NCI-H2107 (cell line): ENCODE measurements at regions not wholly inside any gene's neighbourhood (a gene's known extent, or its start where the extent isn't known, plus 50 kb on each side); places are given as distances from the start of the nearest gene placed in this dataset.

Source experiments
- DNase-seq: peaks from one replicate; lab custom pipeline; 2025; lab: John Stamatoyannopoulos, UW

DNA sequence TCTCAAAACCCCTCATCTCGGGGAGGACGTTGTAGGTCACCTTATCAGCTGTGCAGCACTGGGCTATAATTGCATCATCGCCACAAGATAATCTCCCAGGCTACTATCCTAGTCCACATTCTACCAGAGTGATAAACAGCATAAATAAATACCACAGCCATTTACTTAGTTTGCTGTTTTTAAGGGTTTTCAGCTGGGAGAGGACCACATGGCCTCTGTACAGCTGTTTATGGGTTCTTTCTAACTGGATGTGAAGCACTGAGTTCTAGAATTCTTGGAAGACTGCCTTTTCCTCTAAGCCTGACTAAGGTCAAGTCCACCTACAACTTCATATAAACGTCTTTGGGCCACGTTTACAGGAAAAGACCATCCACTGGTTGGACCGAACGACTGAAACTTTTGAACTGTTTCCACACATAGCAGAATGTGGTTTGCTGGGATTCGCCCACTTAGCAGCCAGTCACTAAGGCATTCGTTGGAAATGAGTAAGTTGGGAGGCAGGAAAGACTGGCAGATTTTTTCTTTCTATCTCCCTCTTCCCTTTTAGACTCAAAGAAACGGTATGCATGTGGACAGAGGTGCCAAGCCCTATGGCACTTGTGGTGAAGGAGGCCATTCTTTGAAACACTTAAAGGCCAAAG is 752.5 kb upstream of the SGCG start:
- DNase-seq, result no peak

DNA sequence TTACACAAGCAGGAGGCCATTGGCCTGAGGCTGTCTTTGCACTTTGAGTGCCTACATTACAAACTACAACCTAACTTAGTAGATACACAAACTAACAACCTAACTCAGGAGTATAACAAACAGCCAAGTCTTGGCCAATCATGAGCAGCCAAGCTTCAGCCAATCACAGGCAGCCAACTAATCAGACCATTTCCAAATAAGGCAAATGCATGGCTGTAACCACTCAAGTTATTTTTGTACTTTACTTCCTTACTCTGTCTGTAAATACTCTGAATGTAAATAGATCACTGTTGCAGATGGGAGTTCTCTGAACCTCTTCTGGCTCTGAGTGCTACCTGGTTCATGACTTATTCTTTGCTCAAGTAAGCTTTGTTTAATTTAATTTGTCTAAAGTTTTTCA is 748.1 kb upstream of the SGCG start:
- DNase-seq, result no peak

DNA sequence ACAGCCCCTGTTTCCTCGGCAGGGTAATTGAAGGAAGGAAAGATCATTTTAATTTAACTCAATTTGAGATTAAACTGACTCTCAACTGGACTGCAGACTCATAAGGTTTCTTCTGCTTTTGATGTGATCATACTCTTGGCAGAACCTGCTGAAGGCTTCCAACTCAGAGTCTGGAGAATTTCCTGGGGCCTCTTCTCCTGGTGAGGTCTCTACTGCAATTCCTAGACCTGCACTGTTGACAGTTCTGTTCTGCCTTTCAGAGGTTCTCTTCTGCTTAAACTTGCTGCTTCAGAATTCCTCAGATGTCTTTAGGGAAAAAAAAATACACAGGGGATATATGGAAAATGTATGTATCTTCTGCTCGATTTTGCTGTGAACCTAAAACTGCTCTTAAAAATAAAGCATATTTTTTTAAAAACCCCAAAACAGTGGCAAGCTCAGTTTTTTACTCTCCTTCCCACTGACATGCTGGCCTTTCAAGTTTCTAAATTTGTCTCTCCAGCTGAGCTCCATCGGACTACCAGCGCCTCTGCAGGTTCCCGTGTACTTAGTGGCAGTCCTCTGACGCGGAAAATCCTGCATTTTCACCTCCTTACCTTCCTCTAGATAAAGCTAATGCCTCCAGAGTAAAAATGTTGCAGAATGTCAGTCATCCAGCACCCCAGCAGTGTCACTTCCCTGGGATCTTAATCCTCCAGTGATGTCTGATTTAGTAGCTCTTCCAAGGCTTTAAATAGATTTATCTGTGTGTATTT is 733.5 kb upstream of the SGCG start:
- DNase-seq, result no peak

DNA sequence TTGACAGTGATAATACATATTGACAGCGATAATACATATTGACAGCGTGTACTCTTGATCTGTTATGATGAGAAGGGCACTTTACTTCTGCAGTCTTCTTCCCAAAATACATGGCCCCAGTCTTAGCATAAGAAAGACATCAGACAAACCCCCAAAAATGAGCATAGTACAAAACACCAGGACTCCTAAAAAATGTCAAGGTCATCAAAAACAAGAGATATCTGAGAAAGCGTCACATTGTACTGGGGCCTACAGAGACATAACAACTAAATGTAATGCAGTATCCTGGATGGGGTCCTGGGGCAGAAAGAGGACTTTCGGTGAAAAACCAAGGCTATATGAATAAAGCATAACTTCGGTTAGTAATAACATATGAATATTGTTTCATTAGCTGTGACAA is 731.5 kb upstream of the SGCG start:
- no peak for DNase-seq

DNA sequence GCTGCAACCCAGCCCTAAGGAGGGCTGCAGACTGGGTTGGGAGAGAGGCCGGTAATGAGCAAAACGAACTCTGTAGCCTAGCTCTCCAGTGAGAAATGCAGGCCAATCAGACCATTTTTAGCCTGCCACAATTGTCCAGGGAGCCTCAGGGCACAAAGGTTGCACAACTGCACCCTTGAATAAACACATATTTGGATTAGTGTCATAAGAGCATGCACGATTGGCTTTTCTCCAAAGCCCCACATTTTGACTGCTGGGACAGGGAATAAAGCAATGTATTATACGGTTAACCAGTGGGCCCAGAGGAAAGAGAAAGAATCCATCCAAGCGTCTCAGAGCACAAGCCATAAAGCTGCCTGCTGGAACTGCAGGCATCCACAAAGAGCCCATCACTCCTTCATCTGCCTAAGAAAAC is 729.4 kb upstream of the SGCG start:
- DNase-seq, result no peak

DNA sequence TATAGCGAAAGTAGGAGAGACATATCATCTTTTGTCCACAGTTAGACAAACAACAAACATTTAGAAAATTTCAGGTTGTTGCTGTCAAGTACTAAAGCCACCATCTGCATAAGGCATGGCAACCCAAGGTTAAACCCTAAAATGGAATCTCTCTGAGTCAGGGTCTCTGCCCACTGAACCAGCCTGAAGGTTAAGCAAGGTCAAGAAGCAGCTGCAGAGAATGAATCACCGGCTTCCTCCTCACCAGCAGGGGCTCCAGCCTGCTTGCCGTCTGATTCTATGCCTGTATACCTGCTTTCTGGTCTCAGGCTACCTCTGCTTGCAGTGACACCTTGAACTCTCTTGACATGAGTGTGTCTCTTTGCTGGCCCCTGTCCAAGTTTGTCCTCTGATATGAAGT is 726.2 kb upstream of the SGCG start:
- no peak for DNase-seq

DNA sequence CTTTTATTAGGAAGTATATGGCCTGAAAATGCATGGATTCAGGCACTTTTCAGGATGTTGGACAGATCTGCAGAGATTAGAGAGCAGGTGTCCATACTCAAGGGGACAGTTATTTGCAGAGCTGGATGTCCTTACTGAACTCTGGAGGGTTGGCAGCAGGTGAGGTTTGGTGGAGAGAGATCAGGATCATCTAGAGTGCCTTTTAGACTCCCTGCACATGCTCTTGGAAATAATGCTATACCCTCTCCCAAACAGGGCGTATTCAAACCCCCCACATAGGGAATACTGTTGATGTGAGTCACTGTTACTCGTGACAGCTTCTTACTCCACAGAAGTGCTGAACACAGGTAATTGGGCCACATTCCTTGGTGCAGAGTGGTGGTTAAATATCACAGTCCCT is 725.7 kb upstream of the SGCG start:
- no peak for DNase-seq

DNA sequence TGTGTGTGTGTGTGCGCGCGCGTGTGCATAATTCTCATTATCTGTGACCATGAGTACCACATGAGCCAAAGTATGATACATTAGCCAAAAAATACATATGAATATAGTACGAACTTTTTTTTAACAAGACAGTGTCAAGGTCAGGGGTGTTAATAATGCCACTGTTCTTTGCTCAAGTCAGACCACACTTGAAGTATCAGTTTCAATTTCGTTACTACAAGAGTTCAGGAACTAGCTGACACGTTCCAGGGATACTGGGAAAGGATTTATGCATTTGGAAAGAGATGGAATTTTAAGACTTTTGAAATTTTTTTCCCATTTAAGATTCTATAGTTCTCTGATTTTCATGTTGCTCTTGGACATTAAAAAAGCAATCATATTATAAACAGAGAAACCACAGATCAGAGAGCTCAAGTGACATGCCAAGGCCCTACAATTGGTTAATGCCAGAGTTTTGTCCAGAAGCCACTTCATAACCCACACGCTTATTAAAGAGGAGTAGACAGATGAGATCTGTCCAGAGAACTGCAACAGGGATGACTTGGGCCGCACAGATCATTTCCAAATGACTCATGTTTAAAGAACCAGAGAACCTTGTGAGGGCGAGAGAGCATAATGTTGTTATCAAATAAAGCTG is 718.8 kb upstream of the SGCG start:
- DNase-seq, result no peak

DNA sequence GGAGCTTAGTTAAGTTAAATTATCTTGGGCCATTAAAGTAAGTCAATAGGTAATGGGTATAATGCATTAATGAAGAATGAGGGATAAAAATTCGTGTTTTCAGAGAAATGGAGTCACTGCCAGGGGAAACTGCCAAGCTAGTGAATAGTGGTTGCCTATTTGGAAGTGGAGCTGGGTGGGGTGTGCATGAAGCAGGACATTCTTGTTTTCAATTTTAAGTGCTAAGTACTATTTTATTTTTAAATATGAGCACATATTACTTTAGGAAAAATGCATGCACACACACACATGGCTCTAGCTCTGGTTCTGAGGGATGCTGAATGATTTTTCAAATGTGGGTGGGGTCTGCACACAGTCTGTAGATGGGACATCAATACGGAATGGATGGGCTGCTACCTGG is 717.7 kb upstream of the SGCG start:
- no peak for DNase-seq

DNA sequence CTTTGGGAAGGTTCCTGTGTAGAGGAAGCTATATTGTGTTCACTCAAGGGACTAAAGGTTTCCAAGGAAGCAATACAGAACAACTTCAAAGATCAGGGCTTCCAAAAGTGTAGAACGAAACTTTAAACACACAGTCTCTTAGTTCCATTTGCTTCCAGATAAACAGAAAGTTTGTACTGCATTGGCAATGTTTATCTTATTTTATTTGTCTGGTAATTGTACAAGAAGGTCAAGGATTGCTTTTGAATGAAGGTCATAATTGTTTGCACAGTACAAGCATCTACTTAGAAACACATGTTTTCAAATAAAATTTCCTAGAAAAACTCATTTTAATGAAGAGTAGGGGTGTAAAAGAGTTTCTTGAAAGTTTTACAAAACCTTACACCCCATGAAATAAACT is 712.7 kb upstream of the SGCG start:
- DNase-seq, result no peak

DNA sequence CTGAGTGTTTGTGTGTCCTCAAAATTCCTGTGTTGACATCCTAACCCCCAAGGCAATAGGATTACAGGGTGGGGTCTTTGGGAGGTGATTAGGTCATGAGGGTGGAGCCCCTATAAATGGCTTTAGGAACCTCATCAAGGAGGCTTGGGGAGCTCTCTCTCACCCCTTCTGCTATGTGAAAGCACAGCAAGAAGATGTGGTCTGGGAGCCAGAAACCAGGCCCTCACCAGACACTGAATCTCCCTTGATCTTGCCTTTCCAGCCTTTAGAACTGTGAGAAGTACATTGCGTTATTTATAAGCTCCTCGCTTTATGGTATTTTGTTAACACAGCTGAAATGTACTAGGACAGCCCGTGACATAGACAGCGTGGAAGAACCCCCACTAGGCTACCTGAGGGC is 712.0 kb upstream of the SGCG start:
- DNase-seq, result no peak

DNA sequence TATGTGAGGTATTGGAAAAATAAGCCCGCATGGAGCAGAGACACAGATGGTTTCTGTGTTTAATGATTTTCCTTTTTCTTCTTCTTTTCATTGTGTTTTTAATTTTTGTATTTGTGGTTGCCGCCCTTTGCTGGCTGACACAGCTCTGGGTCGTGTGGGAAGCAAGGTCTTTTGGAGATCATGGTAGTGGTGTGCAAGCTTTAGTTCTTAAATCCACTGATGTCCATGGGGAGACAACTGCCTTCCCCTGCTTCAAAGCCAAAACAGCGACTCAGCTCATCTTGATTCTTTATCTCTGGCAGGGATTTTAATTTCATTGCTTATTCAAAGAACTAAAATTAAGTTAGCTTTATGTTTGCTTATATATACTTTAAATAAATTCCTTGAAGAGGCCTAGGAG is 711.3 kb upstream of the SGCG start:
- DNase-seq, result no peak

DNA sequence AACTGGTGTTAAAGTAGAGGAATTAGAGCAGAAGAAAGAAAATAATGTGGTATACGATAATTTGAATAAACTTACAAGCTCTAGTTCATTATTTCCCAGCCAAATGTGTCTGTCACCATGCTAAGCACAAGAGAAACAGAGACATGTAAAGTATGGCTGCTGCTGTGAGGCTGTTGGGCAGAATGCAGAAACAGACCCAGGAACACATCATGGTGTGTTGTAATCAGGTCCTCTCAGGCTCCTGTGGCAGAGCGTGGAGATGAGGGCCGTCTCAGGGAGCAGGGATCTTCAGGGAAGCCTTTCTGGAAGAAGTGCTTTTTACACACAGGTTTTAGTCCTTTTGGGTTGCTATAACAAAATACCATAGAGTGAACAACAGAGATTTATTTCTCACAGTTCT is 710.7 kb upstream of the SGCG start:
- no peak for DNase-seq

DNA sequence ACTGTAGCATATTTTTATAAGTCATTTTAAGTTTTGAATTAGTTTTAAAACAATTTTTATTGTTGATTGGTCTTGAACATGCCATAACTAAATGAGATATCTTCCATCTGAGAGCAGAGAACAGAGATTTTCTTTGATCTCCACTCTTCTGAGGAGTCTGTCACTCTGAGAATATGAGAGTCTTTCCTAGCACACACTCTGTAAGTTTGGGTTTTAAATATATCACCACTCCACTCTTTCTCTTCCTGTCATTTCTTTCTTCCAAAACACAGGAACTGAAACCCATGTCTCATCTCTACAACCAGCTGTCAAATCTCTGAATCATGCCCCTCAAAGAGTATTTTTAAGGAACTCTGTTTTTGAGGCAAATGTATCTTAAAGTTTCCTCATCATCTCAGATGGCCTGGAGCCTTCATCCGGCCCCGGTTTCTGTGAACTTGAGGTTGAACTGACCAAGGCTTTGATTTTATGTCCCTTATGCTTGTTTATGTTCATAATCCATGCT is 698.2 kb upstream of the SGCG start:
- DNase-seq, result no peak

DNA sequence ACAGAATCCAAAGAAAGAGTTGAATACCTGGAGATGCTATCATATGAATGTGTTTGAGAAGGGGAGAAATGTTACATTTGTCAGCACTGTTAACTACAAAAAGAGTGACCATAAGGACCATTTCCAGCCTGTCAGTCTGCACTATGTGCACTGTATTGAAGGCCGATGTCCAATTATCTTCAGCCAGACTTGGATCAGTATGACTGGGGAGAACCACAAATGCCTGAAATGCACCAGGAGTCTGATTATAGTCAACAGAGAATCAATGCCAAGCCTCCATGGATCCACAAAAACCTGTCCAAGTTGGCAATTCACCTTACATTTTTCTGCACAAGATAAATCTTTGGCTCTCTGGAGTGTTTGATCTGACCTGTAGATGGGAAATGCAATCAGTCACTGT is 697.5 kb upstream of the SGCG start:
- no peak for DNase-seq

DNA sequence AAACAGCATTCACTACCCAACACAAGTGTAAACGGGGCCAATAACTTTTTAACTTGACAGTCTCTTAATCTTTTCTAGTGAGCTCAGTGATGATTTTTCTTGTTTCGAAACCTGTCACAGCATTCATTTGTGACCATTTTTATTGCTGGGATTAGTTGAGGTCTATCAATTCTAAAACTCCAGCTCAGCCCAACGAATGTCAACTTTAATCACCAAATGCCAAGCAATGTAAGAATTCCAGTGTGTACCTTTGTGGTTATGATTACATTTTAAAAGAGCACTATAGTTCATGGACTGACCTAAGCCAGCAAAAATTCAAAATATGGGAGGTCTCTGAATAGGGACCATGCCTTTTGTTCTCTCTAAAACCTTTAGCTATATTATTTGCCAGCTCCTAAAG is 694.3 kb upstream of the SGCG start:
- no peak for DNase-seq

DNA sequence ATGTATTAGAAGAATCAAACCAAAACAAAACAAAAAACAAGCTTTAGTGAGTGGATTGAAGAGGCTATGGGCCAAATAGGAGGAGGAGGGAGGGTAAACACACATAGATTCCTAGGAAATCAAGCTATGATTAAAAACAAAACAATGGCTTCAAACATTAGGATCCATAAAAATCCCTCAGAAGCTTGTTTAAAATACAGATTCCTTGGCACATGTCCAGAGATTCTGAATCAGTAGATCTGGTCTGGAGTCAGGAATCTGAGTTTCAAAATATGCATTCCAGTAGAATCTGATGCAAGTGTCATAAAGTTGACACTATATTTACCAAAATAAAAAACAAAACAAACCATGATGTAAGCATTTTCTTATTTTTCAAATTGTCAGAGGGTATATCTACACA is 692.8 kb upstream of the SGCG start:
- no peak for DNase-seq

DNA sequence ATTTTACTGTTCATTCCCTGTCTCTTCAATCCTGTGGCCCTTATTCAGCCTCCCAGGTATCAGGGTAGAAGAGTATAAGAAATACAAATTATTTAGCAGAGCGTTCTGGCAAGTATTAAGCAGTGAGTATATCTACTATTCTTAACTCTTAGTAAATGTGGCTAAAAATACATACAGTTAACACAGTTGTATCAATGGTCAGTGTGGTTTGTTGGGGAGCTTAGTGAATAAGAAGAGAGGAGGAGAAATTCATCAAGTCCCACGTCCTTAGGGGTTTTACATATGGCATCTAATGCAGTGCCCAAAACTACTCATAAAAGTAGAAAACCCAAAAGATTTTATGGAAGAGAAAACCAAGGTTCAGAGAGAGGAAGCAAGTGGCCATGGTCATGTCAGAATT is 691.0 kb upstream of the SGCG start:
- no peak for DNase-seq

DNA sequence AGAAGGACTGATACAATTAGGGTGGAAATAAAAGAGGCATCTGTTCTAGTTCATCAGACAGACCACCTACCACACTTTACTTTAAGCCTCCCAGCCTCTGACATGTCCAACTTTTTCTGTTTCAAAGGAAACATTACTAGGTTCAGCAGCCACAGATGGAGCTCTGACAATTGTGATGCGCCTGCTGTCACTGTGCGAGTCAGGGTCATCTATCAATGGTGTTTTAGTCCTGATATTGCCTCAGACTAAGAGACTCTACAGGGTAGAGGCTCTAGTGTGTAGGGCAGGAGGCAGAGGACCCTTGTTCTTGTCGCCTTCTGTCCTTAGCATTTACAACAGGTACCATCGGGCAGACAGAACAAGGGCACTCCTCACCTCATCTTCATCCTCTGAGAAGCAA is 685.0 kb upstream of the SGCG start:
- no peak for DNase-seq

DNA sequence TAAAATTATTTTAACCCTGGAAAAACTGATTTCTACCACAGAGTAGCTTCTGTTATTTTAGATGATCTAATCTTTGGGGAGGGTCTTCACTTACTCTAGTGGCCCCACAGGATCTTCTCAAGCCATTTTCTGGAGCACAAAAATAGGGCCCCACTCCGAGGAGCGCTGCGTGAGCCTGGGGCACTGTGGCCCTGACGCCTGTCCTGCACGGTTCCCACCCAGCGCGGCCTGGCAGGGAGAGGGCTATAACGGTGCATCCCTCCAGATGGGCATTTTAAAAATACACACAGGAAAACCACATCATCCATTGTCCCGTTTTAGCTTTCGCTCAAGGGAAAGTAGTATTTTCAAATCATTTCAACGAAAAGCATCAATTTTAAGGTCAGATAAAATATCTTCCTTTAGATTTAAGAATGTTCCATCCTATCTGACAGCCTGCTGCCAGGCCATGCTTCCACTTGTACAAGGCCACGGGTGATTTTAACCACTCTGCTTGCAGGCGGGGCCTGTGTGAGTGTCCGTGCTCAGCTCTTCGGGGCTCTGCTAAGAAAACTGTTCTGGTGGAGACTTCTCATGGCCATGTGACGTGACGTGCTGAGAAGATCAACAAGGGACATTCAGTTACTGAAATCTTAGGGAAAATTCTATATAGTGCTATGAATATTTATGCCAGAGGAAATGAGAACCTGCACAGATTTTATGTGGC is 683.8 kb upstream of the SGCG start:
- no peak for DNase-seq

DNA sequence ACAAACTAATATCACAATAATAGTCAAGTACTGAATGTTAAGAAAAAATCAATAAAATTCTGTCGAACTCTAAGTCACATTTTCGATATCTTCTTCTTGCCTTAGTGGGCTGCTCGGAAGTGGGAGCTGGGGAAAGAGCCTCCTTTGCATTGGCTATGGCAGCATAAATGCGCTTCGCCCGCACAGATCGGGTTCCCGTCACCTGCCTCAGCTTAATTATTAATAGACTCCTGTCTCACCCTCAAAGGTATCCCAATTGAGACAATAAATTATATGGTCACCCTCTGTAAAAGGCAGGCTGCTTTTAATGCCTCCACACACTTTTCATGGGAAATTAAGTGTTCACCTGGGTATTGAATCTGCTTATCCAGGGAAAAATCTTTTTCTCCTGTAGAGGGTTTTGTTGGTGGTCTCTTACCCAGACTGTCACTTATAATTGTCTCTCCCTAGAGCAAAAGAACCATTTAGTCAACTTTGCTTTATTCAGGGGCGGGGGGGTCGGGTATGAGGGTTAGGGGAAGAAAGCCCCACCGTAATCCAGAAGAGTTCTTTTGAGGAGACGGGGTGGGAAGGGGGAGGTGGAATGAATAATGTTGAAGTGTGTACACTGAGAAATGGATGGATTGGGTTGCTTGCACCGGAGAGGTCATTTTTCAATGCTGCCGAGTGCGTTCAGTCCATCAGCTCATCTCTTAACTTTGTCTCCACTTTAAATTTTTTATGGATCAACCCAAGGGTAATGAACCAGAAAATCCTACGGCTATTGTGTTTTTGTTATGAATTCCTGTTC is 682.6 kb upstream of the SGCG start:
- no peak for DNase-seq

DNA sequence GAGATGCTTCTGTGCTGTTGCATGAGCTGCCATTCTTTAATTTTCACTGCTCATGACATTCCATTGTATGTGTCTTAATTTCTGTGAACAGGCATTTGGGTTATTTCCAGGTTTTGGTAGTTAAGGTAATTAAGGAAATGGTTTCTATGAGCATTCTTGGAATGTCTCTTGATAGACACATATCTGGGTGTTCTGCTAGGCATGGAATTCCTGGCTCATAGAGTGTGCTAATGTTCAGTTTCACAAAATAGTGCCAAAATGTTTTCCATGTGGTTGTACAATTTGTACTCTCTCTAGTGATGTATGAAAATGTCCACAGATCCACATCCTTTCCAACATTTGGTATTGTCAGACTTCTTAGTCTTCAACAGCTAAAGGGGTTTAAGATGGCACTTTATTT is 680.9 kb upstream of the SGCG start:
- no peak for DNase-seq
